SK-N-SH (cell line): ENCODE measurements at regions not wholly inside any gene's neighbourhood (a gene's known extent, or its start where the extent isn't known, plus 50 kb on each side); places are given as distances from the start of the nearest gene placed in this dataset.

Experiments
- CTCF ChIA-PET: fragments of 300-600, 350-600 bp; formaldehyde crosslinking; extraction: SDS; loops from one replicate; lab custom pipeline; 2021; lab: Yijun Ruan, JAX
- POLR2A ChIA-PET: fragments of 350-600 bp; sonication (Branson Sonifier 250); formaldehyde crosslinking; extraction: SDS; loops from one replicate; lab custom pipeline; 2020; ENCODE audit warnings: antibody characterized with exemption, inconsistent platforms; lab: Yijun Ruan, JAX
- DNase-seq: peaks from one replicate; pipeline ENCODE4 v3.0.0; 2012
- H2AFZ ChIP-seq: fragments of 200-600 bp; sonication (generic); 2 replicates; pipeline ENCODE4 v1.8.1; 2016; ENCODE audit warnings: antibody characterized with exemption, mild to moderate bottlenecking, low read depth
- H3F3A ChIP-seq: fragments of 200-600 bp; sonication (generic); replicated peaks from 2 replicates; pipeline ENCODE3; 2016; ENCODE audit warnings: antibody characterized with exemption, mild to moderate bottlenecking; ENCODE audit not compliant: insufficient read depth
- H3K27ac ChIP-seq, 2 experiments: fragments of 200-500 bp in 1 of 2; fragments of 200-600 bp in 1 of 2; sonication (Bioruptor generic) in 1 of 2; sonication (generic), shearing (Covaris generic) in 1 of 2; 2 replicates each; pipeline versions ENCODE4 v1.5.1 to v1.6.1; 2014 to 2016; ENCODE audit warnings: low read depth in 2 of 2, inconsistent platforms in 1 of 2, low read length in 1 of 2, mild to moderate bottlenecking in 1 of 2, mixed read lengths in 1 of 2
- H3K27me3 ChIP-seq: fragments of 200-600 bp; sonication (generic), shearing (Covaris generic); 2 replicates; pipeline ENCODE4 v1.6.1; 2016; ENCODE audit warnings: mixed run types; ENCODE audit not compliant: insufficient read depth
- H3K36me3 ChIP-seq, 2 experiments: fragments of 200-500 bp in 1 of 2; fragments of 200-600 bp in 1 of 2; sonication (Bioruptor generic) in 1 of 2; sonication (generic) in 1 of 2; replicated peaks in 1 of 2; 2 replicates each; pipeline versions ENCODE3 to v1.5.1; 2014 to 2016; ENCODE audit warnings: low read length in 1 of 2, mild to moderate bottlenecking in 1 of 2; ENCODE audit not compliant: insufficient read depth in 2 of 2, control insufficient read depth in 1 of 2
- H3K4me1 ChIP-seq, 2 experiments: fragments of 200-500 bp in 1 of 2; fragments of 200-600 bp in 1 of 2; sonication (Bioruptor generic) in 1 of 2; sonication (generic), shearing (Covaris generic) in 1 of 2; 2 replicates each; pipeline versions ENCODE4 v1.5.1 to v1.6.1; 2014 to 2016; ENCODE audit warnings: low read depth in 1 of 2, low read length in 1 of 2, mixed run types in 1 of 2; ENCODE audit not compliant: insufficient read depth in 2 of 2, control insufficient read depth in 1 of 2
- H3K4me2 ChIP-seq: fragments of 200-600 bp; sonication (generic), shearing (Covaris generic); 2 replicates; pipeline ENCODE4 v1.6.1; 2017; ENCODE audit warnings: mixed run types
- H3K4me3 ChIP-seq, 2 experiments: fragments of 200-500 bp in 1 of 2; fragments of 200-600 bp in 1 of 2; sonication (Bioruptor generic) in 1 of 2; sonication (generic), shearing (Covaris generic) in 1 of 2; 2 replicates each; pipeline versions ENCODE4 v1.5.1 to v1.8.1; 2014 to 2016; ENCODE audit warnings: low read depth in 2 of 2, inconsistent platforms in 1 of 2, low read length in 1 of 2, mild to moderate bottlenecking in 1 of 2, mixed read lengths in 1 of 2, moderate library complexity in 1 of 2
- H3K79me2 ChIP-seq: fragments of 200-600 bp; sonication (generic); 2 replicates; pipeline ENCODE4 v1.8.1; 2017; ENCODE audit warnings: mild to moderate bottlenecking; ENCODE audit not compliant: insufficient read depth
- H3K9ac ChIP-seq: fragments of 200-600 bp; sonication (generic); 2 replicates; pipeline ENCODE4 v1.6.1; 2017; ENCODE audit warnings: mixed run types
- H3K9me2 ChIP-seq: fragments of 200-600 bp; sonication (generic); 2 replicates; pipeline ENCODE4 v1.6.1; 2017; ENCODE audit warnings: mixed run types
- H3K9me3 ChIP-seq: fragments of 200-600 bp; sonication (generic); 2 replicates; pipeline ENCODE4 v1.6.1; 2017; ENCODE audit warnings: mixed run types, mild to moderate bottlenecking, moderate library complexity
- H4K20me1 ChIP-seq: fragments of 200-600 bp; sonication (generic); 2 replicates; pipeline ENCODE4 v1.6.1; 2017; ENCODE audit warnings: mild to moderate bottlenecking, mixed run types; ENCODE audit not compliant: insufficient read depth
- EZH2phosphoT487 ChIP-seq: fragments of 200-600 bp; sonication (generic); IDR thresholded peaks from 2 replicates; pipeline ENCODE4 v1.6.1; 2017; ENCODE audit warnings: low read depth, mixed run types, mild to moderate bottlenecking, antibody characterized with exemption, moderate library complexity, borderline replicate concordance
- FOSL2 ChIP-seq: IDR thresholded peaks from 2 replicates; pipeline ENCODE4 v1.4.0; 2012; ENCODE audit warnings: low read depth, mild to moderate bottlenecking, moderate library complexity, borderline replicate concordance
- FOXJ3 ChIP-seq: sonication (generic); formaldehyde crosslinking; IDR thresholded peaks from 2 replicates; pipeline ENCODE4 v1.5.1; 2020; ENCODE audit warnings: mild to moderate bottlenecking, missing genetic modification reagents
- GABPA ChIP-seq: IDR thresholded peaks from 2 replicates; pipeline ENCODE4 v1.4.0; 2012; ENCODE audit warnings: low read depth, mild to moderate bottlenecking
- GATA2 ChIP-seq: sonication (generic); formaldehyde crosslinking; IDR thresholded peaks from 2 replicates; pipeline ENCODE4 v1.5.0; 2020; ENCODE audit warnings: mild to moderate bottlenecking, missing genetic modification reagents
- MXI1 ChIP-seq: IDR thresholded peaks from 2 replicates; pipeline ENCODE4 v1.6.1; 2012; ENCODE audit warnings: mild to moderate bottlenecking, low read depth, low read length, improper control_type of control experiment
- NFIC ChIP-seq: IDR thresholded peaks from 2 replicates; pipeline ENCODE4 v1.4.0; 2012; ENCODE audit warnings: borderline replicate concordance
- PBX3 ChIP-seq: IDR thresholded peaks from 2 replicates; pipeline ENCODE4; 2012
- POLR2AphosphoS5 ChIP-seq: IDR thresholded peaks from 2 replicates; pipeline ENCODE4 v1.6.1; 2012; ENCODE audit warnings: low read depth, low read length
- REST ChIP-seq: IDR thresholded peaks from 2 replicates; pipeline ENCODE4 v1.6.1; 2012; ENCODE audit warnings: mild to moderate bottlenecking, low read depth, low read length, moderate library complexity
- RFX5 ChIP-seq: IDR thresholded peaks from 2 replicates; pipeline ENCODE4 v1.6.1; 2012; ENCODE audit warnings: mild to moderate bottlenecking, improper control_type of control experiment, low read length
- RXRA ChIP-seq: IDR thresholded peaks from 2 replicates; pipeline ENCODE4 v1.4.0; 2012; ENCODE audit warnings: low read depth, mild to moderate bottlenecking, borderline replicate concordance
- SIN3A ChIP-seq: IDR thresholded peaks from 2 replicates; pipeline ENCODE4 v1.6.1; 2012; ENCODE audit warnings: low read depth, mild to moderate bottlenecking, low read length, moderate library complexity, borderline replicate concordance
- SMC3 ChIP-seq: IDR thresholded peaks from 2 replicates; pipeline ENCODE4 v1.6.1; 2012; ENCODE audit warnings: low read depth, low read length, improper control_type of control experiment
- TAF1 ChIP-seq: IDR thresholded peaks from 2 replicates; pipeline ENCODE4 v1.6.1; 2012; ENCODE audit warnings: low read depth, mild to moderate bottlenecking, low read length, moderate library complexity, borderline replicate concordance
- TEAD4 ChIP-seq: IDR thresholded peaks from 2 replicates; pipeline ENCODE4 v1.4.0; 2012; ENCODE audit warnings: mild to moderate bottlenecking, borderline replicate concordance; ENCODE audit not compliant: insufficient read depth
- ZBTB33 ChIP-seq: IDR thresholded peaks from 2 replicates; pipeline ENCODE4 v1.4.0; 2012; ENCODE audit warnings: low read depth, borderline replicate concordance
- WGBS: methylation state at CpG from one replicate; pipeline ENCODE4 v1.1.6; 2017; ENCODE audit warnings: low lambda C conversion rate; 5-methylcytosine and 5-hydroxymethylcytosine counted together
- TF ChIP-seq, protein P1 (sequence below): fragments of 200-600 bp; sonication (generic); IDR thresholded peaks from 2 replicates; pipeline ENCODE4 v1.6.1; 2017; ENCODE audit warnings: antibody characterized with exemption, mild to moderate bottlenecking, moderate library complexity
- TF ChIP-seq, protein P2 (sequence below): IDR thresholded peaks from 2 replicates; pipeline ENCODE4 v1.4.0; 2012; ENCODE audit warnings: low read depth

GRCh38 chr4:161172396-161173026 is 991.3 kb downstream of the FSTL5 start:
- CTCF ChIA-PET, result no interaction called here
- no peak overlapping the region for H3K27ac ChIP-seq

More at GRCh38 chr4:161172396-161173026, 991.3 kb downstream of the FSTL5 start:
- H3K36me3 ChIP-seq, result no peaks in the 10 kb centered on the region
- H2AFZ ChIP-seq, result no peak overlapping the region
- H3F3A ChIP-seq, result no peaks in the 10 kb centered on the region
- H3K27me3 ChIP-seq, result no peaks in the 10 kb centered on the region
- 36% methylated on average over 1 of the region's 1 CpG for WGBS
- H3K4me2 ChIP-seq, result no peak overlapping the region
- no peaks in the 10 kb centered on the region for H4K20me1 ChIP-seq
- H3K9me3 ChIP-seq, result no peaks in the 10 kb centered on the region
- no peaks in the 10 kb centered on the region for H3K9me2 ChIP-seq
- TF ChIP-seq POLR2AphosphoS5 (no peak), EZH2phosphoT487 (no peak), NFIC (no peak), TEAD4 (no peak), FOSL2 (no peak), TAF1 (no peak), ZBTB33 (no peak), SIN3A (no peak), PBX3 (no peak), GATA2 (CRISPR knock-in tag) (no peak), FOXJ3 (no peak), MXI1 (no peak), RXRA (no peak), SMC3 (no peak), GABPA (no peak), REST (no peak), RFX5 (no peak)
- TF ChIP-seq, protein P1, sequence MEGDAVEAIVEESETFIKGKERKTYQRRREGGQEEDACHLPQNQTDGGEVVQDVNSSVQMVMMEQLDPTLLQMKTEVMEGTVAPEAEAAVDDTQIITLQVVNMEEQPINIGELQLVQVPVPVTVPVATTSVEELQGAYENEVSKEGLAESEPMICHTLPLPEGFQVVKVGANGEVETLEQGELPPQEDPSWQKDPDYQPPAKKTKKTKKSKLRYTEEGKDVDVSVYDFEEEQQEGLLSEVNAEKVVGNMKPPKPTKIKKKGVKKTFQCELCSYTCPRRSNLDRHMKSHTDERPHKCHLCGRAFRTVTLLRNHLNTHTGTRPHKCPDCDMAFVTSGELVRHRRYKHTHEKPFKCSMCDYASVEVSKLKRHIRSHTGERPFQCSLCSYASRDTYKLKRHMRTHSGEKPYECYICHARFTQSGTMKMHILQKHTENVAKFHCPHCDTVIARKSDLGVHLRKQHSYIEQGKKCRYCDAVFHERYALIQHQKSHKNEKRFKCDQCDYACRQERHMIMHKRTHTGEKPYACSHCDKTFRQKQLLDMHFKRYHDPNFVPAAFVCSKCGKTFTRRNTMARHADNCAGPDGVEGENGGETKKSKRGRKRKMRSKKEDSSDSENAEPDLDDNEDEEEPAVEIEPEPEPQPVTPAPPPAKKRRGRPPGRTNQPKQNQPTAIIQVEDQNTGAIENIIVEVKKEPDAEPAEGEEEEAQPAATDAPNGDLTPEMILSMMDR, result no peak
- TF ChIP-seq, protein P2, sequence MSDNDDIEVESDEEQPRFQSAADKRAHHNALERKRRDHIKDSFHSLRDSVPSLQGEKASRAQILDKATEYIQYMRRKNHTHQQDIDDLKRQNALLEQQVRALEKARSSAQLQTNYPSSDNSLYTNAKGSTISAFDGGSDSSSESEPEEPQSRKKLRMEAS, result no peak
- no peak overlapping the region for H3K4me3 ChIP-seq
- POLR2A ChIA-PET, result no interaction called here
- no peak overlapping the region for H3K9ac ChIP-seq
- DNase-seq, result no peak
- H3K4me1 ChIP-seq, result no peaks in the 10 kb centered on the region; a peak in 1 of 4 replicates
- no peaks in the 10 kb centered on the region for H3K79me2 ChIP-seq
